ENCODE measurements at regions not wholly inside any gene's neighbourhood (a gene's known extent, or its start where the extent isn't known, plus 50 kb on each side); places are given as distances from the start of the nearest gene placed in this dataset.
"Not testable (repeated sequence)": the region's sequence is repeated elsewhere in the genome, so short reads cannot be mapped to it uniquely, and the experiment has no call there.

DNA sequence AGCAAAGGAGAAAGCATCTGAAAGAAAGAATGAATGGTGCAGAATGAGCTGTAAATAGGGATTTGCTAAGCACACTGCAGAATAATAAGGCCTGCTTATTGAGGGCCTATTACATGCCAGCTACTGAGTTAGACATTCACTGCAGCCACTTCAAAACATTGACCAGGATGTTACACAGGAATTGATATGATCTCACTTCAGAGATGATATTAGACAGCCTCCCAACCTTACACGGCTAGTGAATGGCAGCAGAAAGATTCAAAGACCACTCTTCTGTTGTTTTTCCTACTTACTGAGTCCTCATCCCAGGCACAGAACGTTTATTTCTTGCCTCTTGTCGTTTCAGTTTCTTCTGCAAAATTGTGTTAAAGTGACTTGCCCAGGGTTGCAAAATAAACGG lies 1209.9 kb upstream of the WWC1 start:
- H3K27ac Mint-ChIP-seq: no peak overlapping the region
- no peak for ATAC-seq

DNA sequence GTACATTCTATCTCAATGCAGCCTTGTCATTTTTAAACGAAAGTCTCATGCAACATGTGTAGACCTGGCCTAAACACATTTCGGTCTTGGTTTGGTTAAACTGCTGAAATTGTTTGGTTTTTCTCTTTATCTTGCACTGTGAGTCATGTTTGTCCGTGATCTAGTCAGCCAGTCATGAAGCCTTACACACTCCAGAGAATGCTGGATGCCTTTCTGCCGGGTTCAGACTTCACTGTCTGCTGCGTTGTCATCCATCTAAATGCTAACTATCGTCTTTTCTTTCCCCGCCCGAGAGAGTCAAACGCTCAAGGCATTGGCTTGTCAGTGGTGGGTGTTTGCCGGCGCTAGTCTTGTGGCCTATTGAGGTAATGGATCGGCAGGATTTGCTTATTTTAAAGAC lies 1194.6 kb upstream of the WWC1 start:
- no peak for ATAC-seq
- Mint-ChIP-seq H3K4me1 (no peaks in the 10 kb centered on the region), H3K9me3 (peaks cover 2% of the 10 kb centered on the region), H3K36me3 (no peaks in the 10 kb centered on the region), H3K27ac (no peak overlapping the region), H3K4me3 (no peak overlapping the region), H3K27me3 (no peaks in the 10 kb centered on the region)

More for the DNA sequence above, 1209.9 kb upstream of the WWC1 start:
- Mint-ChIP-seq H3K4me1 (no peaks in the 10 kb centered on the region), H3K4me3 (no peak overlapping the region), H3K27me3 (no peaks in the 10 kb centered on the region), H3K36me3 (no peaks in the 10 kb centered on the region), H3K9me3 (no peaks in the 10 kb centered on the region)

DNA sequence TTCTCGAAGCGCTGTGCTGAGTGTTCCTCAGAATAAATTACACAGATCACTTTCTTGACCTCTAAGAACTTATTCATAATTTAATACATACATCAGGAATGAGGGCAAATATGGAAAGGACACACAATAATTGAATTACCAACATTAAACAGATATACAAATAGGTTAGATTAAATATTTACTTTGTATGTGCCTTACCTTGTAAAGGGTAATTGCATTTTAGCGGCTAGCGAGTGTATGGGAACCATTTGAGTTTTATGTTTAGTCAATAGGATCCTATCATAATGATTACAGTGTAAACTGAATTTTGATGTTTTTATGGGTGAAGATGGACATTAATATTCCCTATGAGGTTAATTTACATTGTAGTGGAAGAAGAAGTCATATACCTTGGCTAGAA lies 1187.1 kb upstream of the WWC1 start:
- H3K27me3 Mint-ChIP-seq: no peaks in the 10 kb centered on the region
- no peaks in the 10 kb centered on the region for H3K36me3 Mint-ChIP-seq
- H3K4me1 Mint-ChIP-seq: no peaks in the 10 kb centered on the region
- peaks cover 6% of the 10 kb centered on the region for H3K9me3 Mint-ChIP-seq
- no peak overlapping the region for H3K27ac Mint-ChIP-seq
- no peak for ATAC-seq
- H3K4me3 Mint-ChIP-seq: no peak overlapping the region

DNA sequence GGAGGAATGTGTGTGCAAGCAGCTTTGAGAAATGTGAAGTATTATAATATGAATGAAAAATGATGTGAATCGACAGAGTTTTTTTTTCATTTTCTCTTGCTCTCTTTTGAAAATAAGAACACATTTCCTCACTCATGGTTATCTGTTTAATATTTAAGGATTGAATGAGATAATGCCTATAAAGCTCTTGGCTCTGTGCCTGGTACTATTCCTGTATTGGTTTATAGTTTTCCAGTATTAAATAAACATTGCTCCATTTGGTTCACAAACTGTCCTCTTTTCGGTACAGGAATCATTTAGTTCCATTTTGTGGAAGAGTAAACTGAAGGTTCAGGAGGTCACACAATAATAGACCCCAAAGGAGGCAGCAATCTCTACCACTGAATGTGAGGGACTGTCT lies 1185.5 kb upstream of the WWC1 start:
- no peak overlapping the region for H3K4me3 Mint-ChIP-seq
- no peaks in the 10 kb centered on the region for H3K4me1 Mint-ChIP-seq
- H3K27me3 Mint-ChIP-seq: no peaks in the 10 kb centered on the region
- H3K9me3 Mint-ChIP-seq: peaks cover 6% of the 10 kb centered on the region
- no peak overlapping the region for H3K27ac Mint-ChIP-seq
- no peaks in the 10 kb centered on the region for H3K36me3 Mint-ChIP-seq
- no peak for ATAC-seq

DNA sequence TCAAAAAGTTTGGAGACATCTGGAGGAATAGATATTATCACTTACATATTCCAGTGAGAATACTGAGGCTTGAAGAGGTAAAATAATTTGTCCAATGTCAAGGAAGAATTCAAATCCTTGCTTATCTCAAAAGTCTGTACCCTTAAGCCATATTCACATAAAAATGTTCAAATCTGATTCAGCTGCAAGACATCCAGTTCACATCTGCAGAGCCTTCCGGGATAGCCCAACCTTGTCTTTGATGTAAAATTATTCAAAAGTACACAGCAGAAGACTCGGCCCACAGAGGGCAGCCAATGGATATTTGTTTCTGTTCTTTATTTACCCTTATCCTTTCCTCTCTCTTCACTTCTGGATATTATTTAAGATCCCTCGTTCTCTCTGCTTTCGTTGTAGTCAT lies 1183.8 kb upstream of the WWC1 start:
- Mint-ChIP-seq H3K27ac (no peak overlapping the region), H3K9me3 (peaks cover 6% of the 10 kb centered on the region), H3K4me1 (no peaks in the 10 kb centered on the region), H3K4me3 (no peak overlapping the region), H3K36me3 (no peaks in the 10 kb centered on the region), H3K27me3 (no peaks in the 10 kb centered on the region)
- ATAC-seq: no peak

DNA sequence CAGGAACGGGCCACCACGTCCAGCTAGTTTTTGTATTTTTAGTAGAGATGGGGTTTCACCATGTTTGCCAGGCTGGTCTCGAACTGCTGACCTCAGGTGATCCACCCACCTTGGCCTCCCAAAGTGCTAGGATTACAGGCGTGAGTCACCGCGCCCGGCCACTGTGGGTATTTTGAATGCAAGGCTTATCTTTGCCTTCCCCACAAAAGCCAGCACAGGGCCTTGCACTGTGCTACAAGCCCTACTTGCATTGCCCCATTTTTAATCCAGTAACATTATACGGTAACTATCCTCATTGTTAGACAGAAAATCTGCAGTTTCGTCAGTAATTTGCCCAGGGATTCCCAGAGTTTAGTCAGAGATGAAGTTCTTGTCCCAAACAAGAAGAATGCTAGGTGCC lies 1183.2 kb upstream of the WWC1 start:
- H3K4me1 Mint-ChIP-seq, ATAC-seq, H3K27ac Mint-ChIP-seq, H3K27me3 Mint-ChIP-seq, H3K9me3 Mint-ChIP-seq, H3K36me3 Mint-ChIP-seq, H3K4me3 Mint-ChIP-seq: not testable (repeated sequence)

DNA sequence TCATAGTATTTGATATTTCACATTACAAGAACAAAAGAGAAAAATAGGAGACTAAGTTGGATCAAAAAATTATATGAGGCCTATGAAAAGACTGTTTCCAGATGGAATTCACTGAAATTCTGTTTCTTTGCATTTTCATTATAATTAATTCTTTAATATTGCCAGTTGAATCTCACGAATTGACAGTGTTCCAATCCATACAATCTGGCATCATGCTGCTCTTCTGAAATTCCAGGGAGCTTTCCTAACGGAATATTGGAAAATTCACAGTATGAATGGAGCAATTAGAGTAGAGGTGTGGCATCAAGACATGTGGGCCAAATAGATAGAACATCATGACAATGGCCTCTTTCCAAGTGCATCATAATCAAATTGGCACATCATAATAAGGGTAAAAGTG lies 1178.9 kb upstream of the WWC1 start:
- Mint-ChIP-seq H3K4me1 (no peaks in the 10 kb centered on the region), H3K36me3 (no peaks in the 10 kb centered on the region), H3K27me3 (no peaks in the 10 kb centered on the region), H3K9me3 (peaks cover 9% of the 10 kb centered on the region), H3K27ac (no peak overlapping the region), H3K4me3 (no peak overlapping the region)
- ATAC-seq: no peak

DNA sequence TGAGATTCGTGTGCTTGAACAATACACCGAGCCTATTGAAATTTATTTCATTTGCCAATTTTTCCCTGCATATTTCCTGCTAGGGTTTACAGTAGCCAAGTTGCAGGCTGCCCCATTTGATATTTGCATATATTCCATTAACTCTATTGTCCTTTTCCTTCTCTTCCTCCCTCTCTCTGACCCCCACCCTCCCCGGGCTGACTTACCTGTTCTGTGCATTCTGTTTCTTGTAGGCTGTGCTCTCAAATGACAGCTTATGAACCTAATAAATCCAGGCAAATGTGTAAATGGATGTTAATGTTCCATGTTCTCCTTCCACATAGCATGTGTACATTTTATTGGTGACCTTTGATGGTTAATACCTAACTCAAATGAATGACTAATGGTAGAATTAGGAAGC lies 1169.2 kb upstream of the WWC1 start:
- Mint-ChIP-seq H3K36me3 (no peaks in the 10 kb centered on the region), H3K4me1 (no peaks in the 10 kb centered on the region), H3K4me3 (no peak overlapping the region), H3K27me3 (no peaks in the 10 kb centered on the region), H3K27ac (no peak overlapping the region), H3K9me3 (peaks cover 4% of the 10 kb centered on the region)
- no peak for ATAC-seq

DNA sequence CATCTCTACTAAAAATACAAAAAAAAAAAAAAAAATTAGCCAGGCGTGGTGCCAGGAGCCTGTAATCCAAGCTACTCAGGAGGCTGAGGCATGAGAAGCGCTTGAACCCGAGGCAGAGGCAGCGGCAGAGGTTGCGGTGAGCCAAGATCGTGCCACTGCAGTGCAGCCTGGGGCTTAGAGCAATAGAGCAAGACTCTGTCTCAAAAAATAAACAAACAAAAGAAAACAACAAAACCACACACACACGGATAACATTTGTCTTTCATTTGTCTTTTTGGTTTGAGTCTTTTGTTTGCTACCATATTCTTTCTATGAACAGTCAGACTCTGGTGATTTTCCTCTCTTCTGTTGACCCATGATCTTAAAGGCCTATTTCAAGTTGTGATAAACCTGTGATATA lies 1168.3 kb upstream of the WWC1 start:
- H3K27ac Mint-ChIP-seq: no peak overlapping the region
- no peak for ATAC-seq
- no peaks in the 10 kb centered on the region for H3K4me1 Mint-ChIP-seq
- no peak overlapping the region for H3K4me3 Mint-ChIP-seq
- no peaks in the 10 kb centered on the region for H3K27me3 Mint-ChIP-seq
- H3K36me3 Mint-ChIP-seq: no peaks in the 10 kb centered on the region
- peaks cover 4% of the 10 kb centered on the region for H3K9me3 Mint-ChIP-seq

DNA sequence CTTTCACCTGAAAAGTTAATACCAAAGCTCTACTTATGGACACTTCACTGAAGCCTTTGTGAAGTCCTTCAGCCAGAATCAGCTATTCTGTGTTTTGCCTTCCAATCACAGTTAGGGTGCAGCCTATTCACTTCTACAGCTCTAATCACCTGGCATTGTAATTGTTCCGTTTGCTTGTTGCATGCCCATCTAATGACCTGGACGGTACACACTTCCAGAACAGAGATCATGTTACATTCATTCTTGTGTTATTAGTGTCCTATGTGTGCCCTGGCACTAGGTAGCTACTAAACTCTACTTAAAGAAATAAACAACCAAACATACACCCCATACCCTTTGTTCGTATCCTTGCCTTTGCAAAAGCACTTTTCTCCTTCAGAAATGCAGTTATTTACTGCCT lies 1162.9 kb upstream of the WWC1 start:
- H3K9me3 Mint-ChIP-seq: peaks cover 3% of the 10 kb centered on the region
- no peaks in the 10 kb centered on the region for H3K27me3 Mint-ChIP-seq
- H3K4me1 Mint-ChIP-seq: no peaks in the 10 kb centered on the region
- H3K36me3 Mint-ChIP-seq: no peaks in the 10 kb centered on the region
- no peak overlapping the region for H3K4me3 Mint-ChIP-seq
- no peak for ATAC-seq
- no peak overlapping the region for H3K27ac Mint-ChIP-seq

DNA sequence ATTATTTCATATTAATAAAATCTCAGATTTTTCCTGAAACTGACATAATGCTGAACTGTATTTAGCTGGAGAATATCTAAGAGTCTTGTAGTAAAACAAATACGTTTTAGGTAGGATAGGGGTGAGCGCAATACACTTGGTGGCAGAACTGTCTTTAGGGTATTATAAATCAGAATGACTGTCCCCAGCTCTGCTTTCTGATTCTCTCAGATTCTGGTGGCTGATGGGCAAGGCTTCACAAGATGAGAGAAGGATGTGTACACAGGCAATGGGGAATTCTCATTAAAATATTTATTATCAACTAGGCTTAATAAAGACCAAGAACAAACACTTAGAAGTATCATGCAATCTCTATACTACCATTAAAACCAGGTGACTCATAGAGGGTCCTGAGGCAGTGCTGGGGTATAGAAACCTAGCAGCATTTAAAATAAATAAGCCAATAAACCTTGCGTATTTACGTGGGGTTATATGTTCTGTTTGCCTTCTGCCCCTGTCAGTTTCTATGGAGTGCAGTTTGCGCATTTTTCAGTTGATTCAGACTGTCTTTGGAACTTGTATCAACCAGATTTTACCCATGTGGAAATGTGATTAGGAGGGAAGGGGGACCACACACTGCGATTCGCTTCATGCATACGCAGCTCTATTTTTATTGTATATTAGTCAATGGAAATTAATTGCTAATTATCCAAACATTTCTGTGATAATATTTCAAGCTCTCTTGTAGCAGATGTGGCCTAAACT lies 1150.7 kb upstream of the WWC1 start:
- H3K4me1 Mint-ChIP-seq: no peaks in the 10 kb centered on the region
- no peak overlapping the region for H3K4me3 Mint-ChIP-seq
- peaks cover 3% of the 10 kb centered on the region for H3K9me3 Mint-ChIP-seq
- ATAC-seq: no peak
- H3K27me3 Mint-ChIP-seq: no peaks in the 10 kb centered on the region
- H3K36me3 Mint-ChIP-seq: no peaks in the 10 kb centered on the region
- H3K27ac Mint-ChIP-seq: no peak overlapping the region

DNA sequence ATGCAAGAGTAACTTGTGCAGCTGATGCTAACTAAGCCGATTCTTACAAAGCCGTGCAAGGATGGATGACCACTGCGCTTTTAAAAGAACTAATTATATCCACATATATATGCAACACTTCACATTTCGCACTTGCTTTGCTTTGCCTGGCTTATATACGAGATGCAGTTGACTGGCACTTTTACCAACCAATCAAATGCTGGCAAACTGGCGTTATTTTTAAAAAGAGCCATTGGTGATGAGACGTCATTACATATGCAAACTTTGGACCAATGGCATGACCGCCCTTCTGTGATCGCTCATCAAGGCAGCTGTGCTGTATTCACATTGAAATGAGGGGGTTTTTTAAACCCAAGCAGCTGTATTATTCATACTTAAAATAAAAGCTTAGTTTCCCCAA lies 1147.7 kb upstream of the WWC1 start:
- Mint-ChIP-seq H3K27me3 (no peaks in the 10 kb centered on the region), H3K4me1 (no peaks in the 10 kb centered on the region), H3K27ac (no peak overlapping the region), H3K9me3 (no peaks in the 10 kb centered on the region), H3K4me3 (no peak overlapping the region), H3K36me3 (no peaks in the 10 kb centered on the region)
- no peak for ATAC-seq

DNA sequence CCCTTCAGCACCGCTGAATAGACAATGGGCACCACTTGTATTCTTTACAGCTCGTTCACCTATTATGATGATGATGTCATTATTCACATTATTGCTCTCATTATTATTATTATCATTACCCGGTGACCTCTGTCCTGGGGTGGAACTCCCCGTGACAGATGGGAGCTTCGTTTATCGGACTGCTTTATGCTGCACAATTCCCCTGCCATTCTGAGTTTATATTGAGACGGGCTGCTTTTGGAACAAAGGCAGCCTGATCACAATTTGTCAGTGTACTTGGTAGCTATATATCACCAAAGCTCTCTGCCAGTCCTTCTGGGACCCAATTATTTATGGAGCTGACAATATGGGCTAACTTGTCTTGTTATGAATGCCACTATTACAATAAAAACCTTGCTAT lies 1145.6 kb upstream of the WWC1 start:
- H3K36me3 Mint-ChIP-seq: no peaks in the 10 kb centered on the region
- no peaks in the 10 kb centered on the region for H3K9me3 Mint-ChIP-seq
- no peak overlapping the region for H3K4me3 Mint-ChIP-seq
- H3K27me3 Mint-ChIP-seq: no peaks in the 10 kb centered on the region
- no peaks in the 10 kb centered on the region for H3K4me1 Mint-ChIP-seq
- no peak overlapping the region for H3K27ac Mint-ChIP-seq
- ATAC-seq: no peak

DNA sequence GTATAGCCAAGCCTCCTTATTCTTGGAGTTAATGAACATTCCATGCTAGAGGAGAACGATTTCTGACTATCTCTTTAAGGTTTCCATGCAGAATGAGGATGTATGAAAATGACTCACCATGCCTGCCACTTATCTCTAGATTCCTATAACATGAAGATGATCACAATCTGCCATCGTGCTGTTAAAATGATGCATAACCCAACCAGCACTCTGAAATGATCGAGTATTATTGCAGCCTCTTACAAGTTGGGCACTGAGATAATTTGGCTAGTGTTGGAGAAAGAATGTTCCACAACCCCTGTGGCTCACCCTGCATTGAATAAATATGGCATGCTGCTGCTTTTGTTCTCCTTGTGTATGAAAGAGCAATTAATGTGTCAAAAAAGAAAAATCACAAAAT lies 1143.6 kb upstream of the WWC1 start:
- ATAC-seq: no peak
- no peaks in the 10 kb centered on the region for H3K4me1 Mint-ChIP-seq

DNA sequence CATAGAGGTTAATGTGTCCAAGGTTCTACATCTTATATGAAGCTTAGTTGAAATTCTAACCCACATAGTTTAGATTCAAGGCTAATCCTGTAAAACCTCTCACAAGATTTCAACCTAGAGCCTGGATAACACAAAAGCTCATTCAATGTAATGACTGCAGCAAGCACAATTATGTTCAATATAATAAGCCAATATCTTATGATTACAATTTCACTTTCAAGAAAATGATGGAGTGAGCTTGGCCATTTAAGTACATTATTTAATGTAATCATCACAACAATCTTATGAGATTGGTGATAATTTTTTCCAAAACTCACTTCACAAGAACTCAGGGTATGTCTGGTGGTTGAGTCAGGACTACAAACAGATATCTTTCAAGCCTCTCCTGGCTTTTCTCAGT lies 1140.8 kb upstream of the WWC1 start:
- H3K4me3 Mint-ChIP-seq: no peak overlapping the region
- no peak for ATAC-seq
- H3K27ac Mint-ChIP-seq: no peak overlapping the region
- no peaks in the 10 kb centered on the region for H3K36me3 Mint-ChIP-seq
- H3K9me3 Mint-ChIP-seq: no peaks in the 10 kb centered on the region
- no peaks in the 10 kb centered on the region for H3K4me1 Mint-ChIP-seq
- no peaks in the 10 kb centered on the region for H3K27me3 Mint-ChIP-seq

More for the DNA sequence above, 1143.6 kb upstream of the WWC1 start:
- Mint-ChIP-seq H3K27me3 (no peaks in the 10 kb centered on the region), H3K9me3 (no peaks in the 10 kb centered on the region), H3K27ac (no peak overlapping the region), H3K36me3 (no peaks in the 10 kb centered on the region), H3K4me3 (no peak overlapping the region)

DNA sequence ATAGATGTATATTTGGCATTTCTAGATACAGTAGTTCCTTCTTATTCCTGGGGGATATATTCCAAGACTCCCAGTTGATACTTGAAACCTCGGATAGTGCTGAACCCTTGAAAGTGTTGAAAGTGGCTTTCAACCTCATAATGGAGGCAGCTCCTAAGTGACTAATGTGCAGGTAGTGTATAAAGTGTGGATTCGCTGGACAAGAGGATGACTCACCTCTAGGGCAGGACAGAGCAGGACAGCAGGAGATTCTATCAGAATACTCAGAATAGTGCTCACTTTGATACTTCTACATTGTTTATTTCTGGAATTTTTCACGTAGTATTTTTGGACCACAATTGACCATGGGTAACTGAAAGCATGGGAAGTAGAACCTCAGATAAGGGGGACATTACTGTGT lies 1138.9 kb upstream of the WWC1 start:
- no peak for ATAC-seq
- Mint-ChIP-seq H3K4me3 (no peak overlapping the region), H3K27ac (no peak overlapping the region), H3K4me1 (no peaks in the 10 kb centered on the region), H3K9me3 (no peaks in the 10 kb centered on the region), H3K36me3 (no peaks in the 10 kb centered on the region), H3K27me3 (no peaks in the 10 kb centered on the region)
